Neural progenitor cell (in vitro differentiated cells): ENCODE measurements at regions not wholly inside any gene's neighbourhood (a gene's known extent, or its start where the extent isn't known, plus 50 kb on each side); places are given as distances from the start of the nearest gene placed in this dataset.
"Not testable (repeated sequence)": the region's sequence is repeated elsewhere in the genome, so short reads cannot be mapped to it uniquely, and the experiment has no call there.

Source experiments
- DNase-seq: peaks from one replicate; pipeline ENCODE4 v3.0.0-alpha.2; 2016; ENCODE audit warnings: low spot score
- H2AFZ ChIP-seq: fragments of 200-600 bp; sonication (generic); replicated peaks from 2 replicates; pipeline ENCODE4 v1.6.1; 2016; ENCODE audit warnings: antibody characterized with exemption
- H3F3A ChIP-seq: fragments of 200-600 bp; sonication (generic); 2 replicates; pipeline ENCODE4 v1.6.1; 2016; ENCODE audit warnings: antibody characterized with exemption, low read depth
- H3K27ac ChIP-seq: fragments of 200-600 bp; sonication (generic); 2 replicates; pipeline ENCODE4 v1.5.1; 2016; ENCODE audit warnings: mild to moderate bottlenecking
- H3K27me3 ChIP-seq: fragments of 200-600 bp; sonication (generic); 2 replicates; pipeline ENCODE4 v1.6.1; 2016; ENCODE audit warnings: mild to moderate bottlenecking, moderate library complexity
- H3K36me3 ChIP-seq: fragments of 200-600 bp; sonication (generic); 2 replicates; pipeline ENCODE4 v1.5.1; 2016
- H3K4me1 ChIP-seq: fragments of 200-600 bp; sonication (generic); 2 replicates; pipeline ENCODE4 v1.6.1; 2016; ENCODE audit warnings: mixed run types
- H3K4me2 ChIP-seq: fragments of 200-600 bp; sonication (generic); 2 replicates; pipeline ENCODE4 v1.6.1; 2016
- H3K4me3 ChIP-seq: fragments of 200-600 bp; sonication (generic); 2 replicates; pipeline ENCODE4 v1.5.1; 2016
- H3K79me2 ChIP-seq: fragments of 200-600 bp; sonication (generic); 2 replicates; pipeline ENCODE4 v1.6.1; 2016; ENCODE audit warnings: low read depth
- H3K9ac ChIP-seq: fragments of 200-600 bp; sonication (generic); 2 replicates; pipeline ENCODE4 v1.6.1; 2016
- H3K9me3 ChIP-seq: fragments of 200-600 bp; sonication (generic); 2 replicates; pipeline ENCODE4 v1.5.1; 2016; ENCODE audit warnings: low read depth
- H4K20me1 ChIP-seq: fragments of 200-600 bp; sonication (generic); 2 replicates; pipeline ENCODE4 v1.6.1; 2016; ENCODE audit warnings: low read depth
- H3K27ac Mint-ChIP-seq: 3 replicates; pipeline ENCODE4 v1.8.0; 2021; ENCODE audit warnings: mixed read lengths
- H3K27me3 Mint-ChIP-seq: 2 replicates; pipeline ENCODE4 v1.8.0; 2022; ENCODE audit warnings: low read depth, mild to moderate bottlenecking, inconsistent platforms, moderate library complexity, mixed read lengths; ENCODE audit not compliant: insufficient read depth
- H3K36me3 Mint-ChIP-seq: 3 replicates; pipeline ENCODE4 v1.8.0; 2021; ENCODE audit warnings: mixed read lengths
- H3K4me1 Mint-ChIP-seq: 3 replicates; pipeline ENCODE4 v1.8.0; 2021; ENCODE audit warnings: mixed read lengths
- H3K4me3 Mint-ChIP-seq: 3 replicates; pipeline ENCODE4 v1.8.0; 2021; ENCODE audit warnings: mild to moderate bottlenecking, moderate library complexity, mixed read lengths
- H3K9me3 Mint-ChIP-seq: 3 replicates; pipeline ENCODE4 v1.8.0; 2020; ENCODE audit warnings: mixed read lengths
- EZH2 ChIP-seq: fragments of 200-600 bp; sonication (generic); IDR thresholded peaks from 2 replicates; pipeline ENCODE4 v1.6.1; 2017; ENCODE audit warnings: antibody characterized with exemption, mild to moderate bottlenecking, moderate library complexity
- EZH2phosphoT487 ChIP-seq: fragments of 200-600 bp; sonication (generic); IDR thresholded peaks from 2 replicates; pipeline ENCODE4 v1.6.1; 2017; ENCODE audit warnings: antibody characterized with exemption
- TF ChIP-seq, protein P1 (sequence below): fragments of 200-600 bp; sonication (generic); IDR thresholded peaks from 2 replicates; pipeline ENCODE4 v1.5.1; 2017; ENCODE audit warnings: antibody characterized with exemption, mild to moderate bottlenecking

DNA sequence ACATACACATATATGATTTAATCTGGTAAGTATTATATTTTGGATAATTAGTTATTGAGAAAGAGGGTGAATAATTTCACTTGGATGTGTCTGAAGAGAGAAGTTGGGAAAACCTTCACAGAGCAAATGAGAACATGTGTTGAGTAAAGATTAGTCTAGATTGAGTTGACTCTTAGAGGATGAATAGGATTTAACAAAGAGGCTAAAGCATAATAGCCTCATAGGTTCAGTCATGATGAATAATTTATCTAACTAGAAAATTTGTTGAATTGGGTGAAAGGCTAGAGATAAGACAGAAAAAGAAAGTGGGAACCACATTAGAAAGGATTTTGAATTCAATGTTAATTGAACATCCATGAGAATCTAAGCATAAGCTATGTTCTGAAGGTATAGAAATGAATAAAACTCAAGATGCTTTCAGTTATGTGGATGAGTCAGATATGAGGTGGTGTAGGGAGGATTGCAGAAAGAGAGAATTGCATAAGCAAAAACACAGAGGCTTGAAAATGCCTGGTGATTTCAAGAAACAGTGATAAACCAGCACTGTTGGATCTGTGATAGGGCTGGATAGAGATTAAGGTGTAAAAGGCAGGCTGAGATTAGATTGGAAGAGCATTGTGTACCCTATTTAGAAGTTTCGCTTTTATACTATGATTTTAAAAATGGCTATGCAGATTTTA lies 207.6 kb upstream of the NR3C2 start:
- Histone ChIP-seq H3K79me2 (no peaks in the 10 kb centered on the region), H3K4me3 (no peak overlapping the region), H3K27me3 (no peaks in the 10 kb centered on the region), H3K9me3 (no peaks in the 10 kb centered on the region), H4K20me1 (no peaks in the 10 kb centered on the region), H2AFZ (no peak overlapping the region), H3K4me2 (no peak overlapping the region), H3K9ac (no peak overlapping the region), H3K27ac (no peak overlapping the region), H3K36me3 (no peaks in the 10 kb centered on the region), H3K4me1 (no peaks in the 10 kb centered on the region), H3F3A (no peaks in the 10 kb centered on the region)
- DNase-seq: no peak
- no peaks in the 10 kb centered on the region for H3K4me1 Mint-ChIP-seq
- TF ChIP-seq EZH2phosphoT487 (no peak), EZH2 (no peak)
- TF ChIP-seq, protein P1, sequence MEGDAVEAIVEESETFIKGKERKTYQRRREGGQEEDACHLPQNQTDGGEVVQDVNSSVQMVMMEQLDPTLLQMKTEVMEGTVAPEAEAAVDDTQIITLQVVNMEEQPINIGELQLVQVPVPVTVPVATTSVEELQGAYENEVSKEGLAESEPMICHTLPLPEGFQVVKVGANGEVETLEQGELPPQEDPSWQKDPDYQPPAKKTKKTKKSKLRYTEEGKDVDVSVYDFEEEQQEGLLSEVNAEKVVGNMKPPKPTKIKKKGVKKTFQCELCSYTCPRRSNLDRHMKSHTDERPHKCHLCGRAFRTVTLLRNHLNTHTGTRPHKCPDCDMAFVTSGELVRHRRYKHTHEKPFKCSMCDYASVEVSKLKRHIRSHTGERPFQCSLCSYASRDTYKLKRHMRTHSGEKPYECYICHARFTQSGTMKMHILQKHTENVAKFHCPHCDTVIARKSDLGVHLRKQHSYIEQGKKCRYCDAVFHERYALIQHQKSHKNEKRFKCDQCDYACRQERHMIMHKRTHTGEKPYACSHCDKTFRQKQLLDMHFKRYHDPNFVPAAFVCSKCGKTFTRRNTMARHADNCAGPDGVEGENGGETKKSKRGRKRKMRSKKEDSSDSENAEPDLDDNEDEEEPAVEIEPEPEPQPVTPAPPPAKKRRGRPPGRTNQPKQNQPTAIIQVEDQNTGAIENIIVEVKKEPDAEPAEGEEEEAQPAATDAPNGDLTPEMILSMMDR: no peak
- no peaks in the 10 kb centered on the region for H3K9me3 Mint-ChIP-seq
- H3K4me3 Mint-ChIP-seq: no peak overlapping the region
- no peaks in the 10 kb centered on the region for H3K36me3 Mint-ChIP-seq
- no peaks in the 10 kb centered on the region for H3K27me3 Mint-ChIP-seq
- H3K27ac Mint-ChIP-seq: no peak overlapping the region

DNA sequence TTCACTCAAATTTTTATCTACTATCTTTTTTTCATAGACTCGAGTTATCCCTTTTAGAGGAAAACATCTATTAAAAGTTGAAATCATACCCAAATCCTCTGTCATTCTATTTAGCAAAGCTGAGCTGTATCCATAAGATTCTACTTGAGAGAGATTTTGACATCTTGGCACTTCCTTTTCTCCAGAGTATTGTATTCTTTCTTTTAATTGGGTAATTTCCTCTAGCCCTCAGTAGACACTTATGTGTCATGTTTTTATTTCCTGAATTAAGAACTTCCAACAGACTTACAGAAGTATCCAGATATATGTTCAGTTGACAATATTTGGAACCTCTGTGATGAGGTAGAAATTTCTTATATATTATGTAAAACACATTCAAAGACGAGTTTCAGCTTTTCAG lies 201.6 kb upstream of the NR3C2 start:
- no peaks in the 10 kb centered on the region for H3K4me1 ChIP-seq
- Mint-ChIP-seq H3K36me3 (no peaks in the 10 kb centered on the region), H3K27ac (no peak overlapping the region), H3K4me3 (no peak overlapping the region), H3K27me3 (no peaks in the 10 kb centered on the region), H3K9me3 (no peaks in the 10 kb centered on the region), H3K4me1 (no peaks in the 10 kb centered on the region)
- H3K9me3 ChIP-seq: no peaks in the 10 kb centered on the region
- H3F3A ChIP-seq: no peaks in the 10 kb centered on the region
- H3K79me2 ChIP-seq: no peaks in the 10 kb centered on the region
- DNase-seq: no peak
- no peak overlapping the region for H2AFZ ChIP-seq
- H3K27ac ChIP-seq: no peak overlapping the region
- no peak overlapping the region for H3K4me2 ChIP-seq
- H3K9ac ChIP-seq: no peak overlapping the region
- no peaks in the 10 kb centered on the region for H3K27me3 ChIP-seq
- H3K36me3 ChIP-seq: no peaks in the 10 kb centered on the region
- no peak for TF ChIP-seq EZH2
- TF ChIP-seq, protein P1: no peak
- TF ChIP-seq EZH2phosphoT487: no peak
- H3K4me3 ChIP-seq: no peak overlapping the region
- no peaks in the 10 kb centered on the region for H4K20me1 ChIP-seq

DNA sequence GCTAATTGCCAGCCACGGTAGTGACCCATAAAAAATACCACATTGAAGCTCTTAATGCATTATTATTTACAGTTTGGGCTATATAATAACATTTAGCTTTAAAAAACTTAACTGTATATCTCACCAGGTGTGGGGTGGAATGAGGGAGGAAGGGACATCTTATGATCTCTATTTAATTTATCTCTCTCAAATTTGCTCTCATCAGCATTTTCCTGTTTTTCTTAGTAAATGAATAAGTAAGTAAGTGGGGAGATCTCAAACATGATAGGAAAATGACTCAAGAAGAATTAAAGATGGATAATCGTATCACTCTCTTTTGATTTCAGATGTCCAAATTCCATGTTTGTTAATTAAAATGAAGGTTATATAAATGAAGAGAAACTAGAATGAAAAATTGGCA lies 200.7 kb upstream of the NR3C2 start:
- Histone ChIP-seq H3K9me3 (peaks cover 3% of the 10 kb centered on the region), H3K9ac (no peak overlapping the region), H3K4me2 (no peak overlapping the region), H3K4me1 (no peaks in the 10 kb centered on the region), H3K27ac (no peak overlapping the region), H3K79me2 (no peaks in the 10 kb centered on the region), H4K20me1 (no peaks in the 10 kb centered on the region), H3K4me3 (no peak overlapping the region), H3K27me3 (no peaks in the 10 kb centered on the region), H3K36me3 (no peaks in the 10 kb centered on the region), H3F3A (no peaks in the 10 kb centered on the region), H2AFZ (no peak overlapping the region)
- no peak for TF ChIP-seq EZH2
- TF ChIP-seq, protein P1: no peak
- TF ChIP-seq EZH2phosphoT487: no peak
- H3K4me1 Mint-ChIP-seq: no peaks in the 10 kb centered on the region
- H3K9me3 Mint-ChIP-seq: peaks cover 8% of the 10 kb centered on the region
- no peak for DNase-seq
- no peak overlapping the region for H3K4me3 Mint-ChIP-seq
- H3K27ac Mint-ChIP-seq: no peak overlapping the region
- no peaks in the 10 kb centered on the region for H3K36me3 Mint-ChIP-seq
- no peaks in the 10 kb centered on the region for H3K27me3 Mint-ChIP-seq

DNA sequence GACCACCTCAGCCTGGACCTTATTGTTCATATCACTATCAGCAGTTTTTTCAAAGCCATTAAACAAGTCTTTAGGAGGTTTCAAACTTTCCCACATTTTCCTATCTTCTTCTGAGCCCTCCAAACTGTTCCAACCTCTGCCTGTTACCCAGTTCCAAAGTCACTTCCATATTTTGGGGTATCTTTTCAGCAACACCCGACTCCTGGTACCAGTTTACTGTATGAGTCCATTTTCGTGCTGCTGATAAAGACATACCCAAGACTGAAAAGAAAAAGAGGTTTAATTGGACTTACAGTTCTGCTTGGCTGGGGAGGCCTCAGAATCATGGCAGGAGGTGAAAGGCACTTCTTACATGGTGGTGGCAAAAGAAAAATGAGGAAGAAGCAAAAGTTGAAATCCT lies 195.9 kb upstream of the NR3C2 start:
- H3K36me3 Mint-ChIP-seq, H3K4me1 Mint-ChIP-seq, H3K27me3 Mint-ChIP-seq, H3K4me3 ChIP-seq, DNase-seq, H3K4me1 ChIP-seq, H3K9ac ChIP-seq, H3K4me2 ChIP-seq, H3F3A ChIP-seq, H3K27ac ChIP-seq, H3K27ac Mint-ChIP-seq, H4K20me1 ChIP-seq, H3K36me3 ChIP-seq, H2AFZ ChIP-seq, H3K79me2 ChIP-seq, H3K9me3 ChIP-seq, H3K4me3 Mint-ChIP-seq, H3K27me3 ChIP-seq: not testable (repeated sequence)
- H3K9me3 Mint-ChIP-seq: peaks cover 19% of the 10 kb centered on the region

DNA sequence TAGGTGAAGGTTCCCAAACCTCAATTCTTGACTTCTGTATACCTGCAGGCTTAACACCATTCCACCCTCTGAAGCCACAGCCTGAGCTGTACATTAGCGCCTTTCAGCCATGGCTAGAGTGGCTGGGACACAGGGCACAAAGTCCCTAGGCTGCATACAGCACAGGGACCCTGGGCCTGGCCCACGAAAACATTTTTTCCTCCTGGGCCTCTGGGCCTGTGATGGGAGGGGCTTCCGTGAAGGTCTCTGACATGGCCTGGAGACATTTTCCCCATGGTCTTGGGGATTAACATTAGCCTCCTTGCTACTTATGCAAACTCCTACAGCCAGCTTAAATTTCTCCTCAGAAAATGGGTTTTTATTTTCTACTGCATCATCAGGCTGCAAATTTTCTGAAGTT lies 195.2 kb upstream of the NR3C2 start:
- not testable (repeated sequence) for H3K27ac ChIP-seq, H3K27ac Mint-ChIP-seq, H3K4me3 Mint-ChIP-seq, H3K27me3 ChIP-seq, H3K36me3 Mint-ChIP-seq, DNase-seq, H3K36me3 ChIP-seq, H3K27me3 Mint-ChIP-seq, H3K9ac ChIP-seq, H3F3A ChIP-seq, H3K4me1 ChIP-seq, H3K4me2 ChIP-seq, H3K79me2 ChIP-seq, H2AFZ ChIP-seq, H3K9me3 ChIP-seq, H3K4me3 ChIP-seq, H3K4me1 Mint-ChIP-seq, H4K20me1 ChIP-seq
- H3K9me3 Mint-ChIP-seq: peaks cover 19% of the 10 kb centered on the region
